GM12878 (cell line): ENCODE measurements at regions not wholly inside any gene's neighbourhood (a gene's known extent, or its start where the extent isn't known, plus 50 kb on each side); places are given as distances from the start of the nearest gene placed in this dataset.

Experiments used
- ATAC-seq: fragments of 200-7000 bp; cut with Tn5 transposase; 3 replicates; pipeline ENCODE4 v1.9.1; 2020; ENCODE audit warnings: mild to moderate bottlenecking, moderate library complexity
- BruUV-seq: library from RNA; stranded (reverse); fragments of 400-500 nt; replicated peaks from 2 replicates; lab custom pipeline; 2021; lab: Mats Ljungman, UMichigan
- CTCF ChIA-PET: fragments of 300-600 bp; sonication (Branson Sonifier 250); formaldehyde crosslinking; extraction: SDS; loops from one replicate; lab custom pipeline; 2021; ENCODE audit warnings: inconsistent platforms; lab: Yijun Ruan, JAX
- POLR2A ChIA-PET: fragments of 350-600 bp; formaldehyde crosslinking; extraction: SDS; loops from one replicate; lab custom pipeline; 2021; ENCODE audit warnings: inconsistent platforms; lab: Charles Lee
- RAD21 ChIA-PET: fragments of 300-600 bp; sonication (Branson Sonifier 250); formaldehyde crosslinking; loops from one replicate; lab custom pipeline; 2023; ENCODE audit warnings: antibody characterized with exemption; ENCODE audit not compliant: unreplicated experiment; lab: Charles Lee
- SMC1A ChIA-PET: fragments of 300-600 bp; sonication (Branson Sonifier 250); formaldehyde crosslinking; loops from one replicate; lab custom pipeline; 2023; ENCODE audit not compliant: unreplicated experiment, uncharacterized antibody; lab: Charles Lee
- DNase-seq: peaks from one replicate; pipeline ENCODE4 v3.0.0-alpha.2; 2011; ENCODE audit warnings: low read depth, low spot score
- FAIRE-seq: peaks from 3 replicates; lab custom pipeline; 2011; peaks lifted over from hg19 to GRCh38; lab: Jason Lieb, UNC
- H2AFZ ChIP-seq: 2 replicates; pipeline ENCODE4 v1.6.0; 2011; ENCODE audit warnings: low read depth, low read length, control low read depth; ENCODE audit not compliant: control insufficient read depth
- H3K27ac ChIP-seq: 2 replicates; pipeline ENCODE4 v1.5.1; 2011; ENCODE audit warnings: control low read depth; ENCODE audit not compliant: control insufficient read depth, insufficient read depth
- H3K27me3 ChIP-seq, 2 experiments: replicated peaks in 1 of 2; 2 replicates each; pipeline versions ENCODE4 v1.6.0 to v1.6.1; 2011; ENCODE audit warnings: low read length in 1 of 2; ENCODE audit not compliant: control insufficient read depth in 2 of 2, insufficient read depth in 2 of 2
- H3K36me3 ChIP-seq, 2 experiments: 2 replicates each; pipeline ENCODE4 v1.5.1; 2011; ENCODE audit warnings: low read length in 1 of 2; ENCODE audit not compliant: control insufficient read depth in 2 of 2, insufficient read depth in 2 of 2
- H3K4me1 ChIP-seq: 2 replicates; pipeline ENCODE4 v1.6.1; 2011; ENCODE audit warnings: mild to moderate bottlenecking, low read length, moderate library complexity, mixed read lengths; ENCODE audit not compliant: control insufficient read depth, insufficient read depth
- H3K4me2 ChIP-seq: 2 replicates; pipeline ENCODE4 v1.6.0; 2011; ENCODE audit warnings: control low read depth; ENCODE audit not compliant: control insufficient read depth, insufficient read depth
- H3K4me3 ChIP-seq: fragments of 200-600 bp; sonication (generic); 2 replicates; pipeline ENCODE4 v1.5.1; 2016
- H3K79me2 ChIP-seq: 2 replicates; pipeline ENCODE4 v1.6.0; 2011; ENCODE audit warnings: low read length; ENCODE audit not compliant: control insufficient read depth, insufficient read depth
- H3K9ac ChIP-seq: 2 replicates; pipeline ENCODE4 v1.8.0; 2011; ENCODE audit warnings: low read length, control low read depth, mixed read lengths; ENCODE audit not compliant: control insufficient read depth, insufficient read depth
- H3K9me3 ChIP-seq: replicated peaks from 3 replicates; pipeline ENCODE4 v1.5.1; 2011; ENCODE audit warnings: mild to moderate bottlenecking, low read length; ENCODE audit not compliant: control insufficient read depth, insufficient read depth
- H4K20me1 ChIP-seq: 2 replicates; pipeline ENCODE4 v1.6.0; 2011; ENCODE audit not compliant: control insufficient read depth, insufficient read depth
- BCL11A ChIP-seq: IDR thresholded peaks from 2 replicates; pipeline ENCODE4 v1.6.1; 2011; ENCODE audit warnings: low read depth, low read length
- BCL3 ChIP-seq: IDR thresholded peaks from 2 replicates; pipeline ENCODE4 v1.6.1; 2011; ENCODE audit warnings: borderline replicate concordance, low read depth, mild to moderate bottlenecking, moderate library complexity, low read length; ENCODE audit not compliant: insufficient read depth, poor library complexity, severe bottlenecking
- CHD1 ChIP-seq: IDR thresholded peaks from 2 replicates; pipeline ENCODE4 v1.6.1; 2012; ENCODE audit warnings: low read depth, low read length, improper control_type of control experiment
- E4F1 ChIP-seq: fragments of 450-650 bp; IDR thresholded peaks from 2 replicates; pipeline ENCODE4 v1.6.1; 2018; ENCODE audit warnings: borderline replicate concordance, mild to moderate bottlenecking; ENCODE audit not compliant: partially characterized antibody
- HDAC2 ChIP-seq: fragments of 200-600 bp; sonication (generic); IDR thresholded peaks from 2 replicates; pipeline ENCODE4 v1.6.1; 2017
- JUND ChIP-seq: IDR thresholded peaks from 2 replicates; pipeline ENCODE4 v1.6.1; 2012; ENCODE audit warnings: low read depth, mild to moderate bottlenecking, low read length, improper control_type of control experiment, moderate library complexity
- KDM1A ChIP-seq: fragments of 200-600 bp; sonication (generic); IDR thresholded peaks from 2 replicates; pipeline ENCODE4 v1.6.1; 2016; ENCODE audit warnings: borderline replicate concordance
- MEF2A ChIP-seq: IDR thresholded peaks from 2 replicates; pipeline ENCODE4 v1.6.1; 2011; ENCODE audit warnings: low read depth, mild to moderate bottlenecking, low read length, moderate library complexity; ENCODE audit not compliant: insufficient read depth
- MTA3 ChIP-seq: IDR thresholded peaks from 2 replicates; pipeline ENCODE4 v1.6.1; 2012; ENCODE audit warnings: low read length, inconsistent platforms, borderline replicate concordance
- MYC ChIP-seq: IDR thresholded peaks from 2 replicates; pipeline ENCODE4 v1.6.1; 2011; ENCODE audit warnings: mild to moderate bottlenecking, low read length, moderate library complexity, inconsistent platforms; ENCODE audit not compliant: insufficient read depth, insufficient replicate concordance, insufficient read length, severe bottlenecking
- POU2F2 ChIP-seq: IDR thresholded peaks from 3 replicates; pipeline ENCODE4 v1.6.1; 2011; ENCODE audit warnings: low read depth, mild to moderate bottlenecking, low read length, borderline replicate concordance
- RUNX3 ChIP-seq: IDR thresholded peaks from 2 replicates; pipeline ENCODE4 v1.6.1; 2012; ENCODE audit warnings: low read length, inconsistent platforms
- YY1 ChIP-seq: IDR thresholded peaks from 2 replicates; pipeline ENCODE4 v1.6.1; 2011; ENCODE audit warnings: low read depth, mild to moderate bottlenecking, low read length
- ZZZ3 ChIP-seq: IDR thresholded peaks from 2 replicates; pipeline ENCODE4 v1.6.1; 2011; ENCODE audit warnings: low read depth; ENCODE audit not compliant: control insufficient read depth, insufficient read length
- WGBS: methylation state at CpG from one replicate; pipeline ENCODE4 v1.1.6; 2016; ENCODE audit warnings: low lambda C conversion rate; ENCODE audit not compliant: insufficient replicate concordance, insufficient coverage; ENCODE audit errors: missing lambda C conversion rate; 5-methylcytosine and 5-hydroxymethylcytosine counted together
- in situ Hi-C: fragments of 300-500 bp; cut with MboI; formaldehyde crosslinking; loops from 9 replicates; pipeline ENCODE4 v1.14.3; 2018; ENCODE audit warnings: mixed read lengths
- intact Hi-C: fragments of 100-400 bp; cut with micrococcal nuclease; formaldehyde crosslinking; loops from one replicate; pipeline ENCODE4 v1.14.2; 2022; ENCODE audit not compliant: unreplicated experiment
- TF ChIP-seq, protein P1 (sequence below): fragments of 150-350 bp; IDR thresholded peaks from 2 replicates; pipeline ENCODE4 v1.6.1; 2014; ENCODE audit warnings: mild to moderate bottlenecking, low read depth, low read length

- ATAC-seq (peak; percentile 26), FAIRE-seq (no peak), DNase-seq (no peak)
- H3K27ac ChIP-seq = no peak overlapping the region; the same call in 1 of the 2 replicates
- H3K4me2 ChIP-seq = no peak overlapping the region
- H3K27me3 ChIP-seq = no peaks in the 10 kb centered on the region
- peaks cover 69% of the 10 kb centered on the region for H3K79me2 ChIP-seq
- no TSS peak for BruUV-seq
- no peak overlapping the region for H3K4me3 ChIP-seq
- intact Hi-C loops = no loop called here
- no peaks in the 10 kb centered on the region; a peak in 1 of 4 replicates for H3K36me3 ChIP-seq
- RAD21 ChIA-PET = interaction anchor here (1.0 to 2.3 kb wide), 6 partner anchors 9 to 55 kb away, joined by 3 to 11 read pairs (median 6); no protein-coding TSS in a partner anchor
- CTCF ChIA-PET = interaction anchor here (0.7 to 4.1 kb wide), 8 partner anchors 9 to 130 kb away, joined by 3 to 18 read pairs (median 4); no protein-coding TSS in a partner anchor
- SMC1A ChIA-PET = interaction anchor here (0.9 to 11.3 kb wide), 11 partner anchors 9 to 321 kb away, joined by 3 to 157 read pairs (median 5); no protein-coding TSS in a partner anchor
- in situ Hi-C loops = no loop called here
- no peaks in the 10 kb centered on the region for H3K4me1 ChIP-seq
- WGBS = 50% methylated on average over 1 of the region's 1 CpG
- POLR2A ChIA-PET = interaction anchor here (0.6 to 2.9 kb wide), 5 partner anchors 8 to 21 kb away, joined by 3 to 16 read pairs (median 4); no protein-coding TSS in a partner anchor
- no peak overlapping the region for H3K9ac ChIP-seq
- no peaks in the 10 kb centered on the region for H4K20me1 ChIP-seq
- no peak overlapping the region for H2AFZ ChIP-seq
- peaks cover 8% of the 10 kb centered on the region for H3K9me3 ChIP-seq
- TF ChIP-seq MYC (no peak), HDAC2 (no peak), E4F1 (no peak), YY1 (no peak), RUNX3 (no peak), ZZZ3 (no peak), POU2F2 (no peak), KDM1A (no peak), CHD1 (no peak), JUND (no peak), MEF2A (no peak), BCL11A (no peak), MTA3 (no peak), BCL3 (no peak)
- TF ChIP-seq, protein P1, sequence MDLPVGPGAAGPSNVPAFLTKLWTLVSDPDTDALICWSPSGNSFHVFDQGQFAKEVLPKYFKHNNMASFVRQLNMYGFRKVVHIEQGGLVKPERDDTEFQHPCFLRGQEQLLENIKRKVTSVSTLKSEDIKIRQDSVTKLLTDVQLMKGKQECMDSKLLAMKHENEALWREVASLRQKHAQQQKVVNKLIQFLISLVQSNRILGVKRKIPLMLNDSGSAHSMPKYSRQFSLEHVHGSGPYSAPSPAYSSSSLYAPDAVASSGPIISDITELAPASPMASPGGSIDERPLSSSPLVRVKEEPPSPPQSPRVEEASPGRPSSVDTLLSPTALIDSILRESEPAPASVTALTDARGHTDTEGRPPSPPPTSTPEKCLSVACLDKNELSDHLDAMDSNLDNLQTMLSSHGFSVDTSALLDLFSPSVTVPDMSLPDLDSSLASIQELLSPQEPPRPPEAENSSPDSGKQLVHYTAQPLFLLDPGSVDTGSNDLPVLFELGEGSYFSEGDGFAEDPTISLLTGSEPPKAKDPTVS = no peak
Measured at GRCh38 chr2:196399096-196399495, 227.7 kb upstream of the STK17B start.
